GM23338 (cell line): ENCODE measurements at regions not wholly inside any gene's neighbourhood (a gene's known extent, or its start where the extent isn't known, plus 50 kb on each side); places are given as distances from the start of the nearest gene placed in this dataset.
"Not testable (repeated sequence)": the region's sequence is repeated elsewhere in the genome, so short reads cannot be mapped to it uniquely, and the experiment has no call there.

ENCODE experiments used
- EZH2phosphoT487 ChIP-seq: fragments of 200-600 bp; sonication (generic); IDR thresholded peaks from one replicate; pipeline ENCODE4 v1.8.1; 2018; ENCODE audit warnings: antibody characterized with exemption; ENCODE audit not compliant: unreplicated experiment
- POLR2AphosphoS5 ChIP-seq: IDR thresholded peaks from 2 replicates; pipeline ENCODE4 v1.6.1; 2016; ENCODE audit warnings: antibody characterized with exemption, low read depth
- TF ChIP-seq, protein P1 (sequence below), 2 experiments: fragments of 200-600 bp in 1 of 2; sonication (generic) in 1 of 2; conservative IDR thresholded peaks; 2 replicates each; pipeline versions ENCODE4 v1.5.1 to v1.6.1; 2016 to 2017; ENCODE audit warnings: antibody characterized with exemption in 2 of 2, low read depth in 2 of 2, mild to moderate bottlenecking in 2 of 2, moderate library complexity in 1 of 2

DNA sequence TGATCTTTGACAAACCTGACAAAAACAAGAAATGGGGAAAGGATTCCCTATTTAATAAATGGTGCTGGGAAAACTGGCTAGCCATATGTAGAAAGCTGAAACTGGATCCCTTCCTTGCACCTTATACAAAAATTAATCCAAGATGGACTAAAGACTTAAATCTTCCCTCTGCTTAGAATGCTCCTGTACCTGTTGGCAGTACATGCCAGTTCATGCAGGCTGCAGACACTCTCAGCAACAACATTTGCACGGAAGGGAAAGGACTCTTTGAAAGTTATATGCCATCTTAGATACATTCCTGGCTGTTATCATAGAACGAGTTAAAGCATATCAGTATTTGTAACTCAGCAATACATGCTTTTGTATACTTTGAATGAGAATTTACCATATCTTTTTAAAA, 649.9 kb downstream of the RNF144A start:
- TF ChIP-seq, protein P1, sequence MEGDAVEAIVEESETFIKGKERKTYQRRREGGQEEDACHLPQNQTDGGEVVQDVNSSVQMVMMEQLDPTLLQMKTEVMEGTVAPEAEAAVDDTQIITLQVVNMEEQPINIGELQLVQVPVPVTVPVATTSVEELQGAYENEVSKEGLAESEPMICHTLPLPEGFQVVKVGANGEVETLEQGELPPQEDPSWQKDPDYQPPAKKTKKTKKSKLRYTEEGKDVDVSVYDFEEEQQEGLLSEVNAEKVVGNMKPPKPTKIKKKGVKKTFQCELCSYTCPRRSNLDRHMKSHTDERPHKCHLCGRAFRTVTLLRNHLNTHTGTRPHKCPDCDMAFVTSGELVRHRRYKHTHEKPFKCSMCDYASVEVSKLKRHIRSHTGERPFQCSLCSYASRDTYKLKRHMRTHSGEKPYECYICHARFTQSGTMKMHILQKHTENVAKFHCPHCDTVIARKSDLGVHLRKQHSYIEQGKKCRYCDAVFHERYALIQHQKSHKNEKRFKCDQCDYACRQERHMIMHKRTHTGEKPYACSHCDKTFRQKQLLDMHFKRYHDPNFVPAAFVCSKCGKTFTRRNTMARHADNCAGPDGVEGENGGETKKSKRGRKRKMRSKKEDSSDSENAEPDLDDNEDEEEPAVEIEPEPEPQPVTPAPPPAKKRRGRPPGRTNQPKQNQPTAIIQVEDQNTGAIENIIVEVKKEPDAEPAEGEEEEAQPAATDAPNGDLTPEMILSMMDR (conservative IDR thresholded peaks at IDR 0.05; ENCODE audit: low read depth in 2 of 2), result not testable (repeated sequence)
- not testable (repeated sequence) for TF ChIP-seq POLR2AphosphoS5, EZH2phosphoT487
